ENCODE measurements at regions not wholly inside any gene's neighbourhood (a gene's known extent, or its start where the extent isn't known, plus 50 kb on each side); places are given as distances from the start of the nearest gene placed in this dataset.

DNA sequence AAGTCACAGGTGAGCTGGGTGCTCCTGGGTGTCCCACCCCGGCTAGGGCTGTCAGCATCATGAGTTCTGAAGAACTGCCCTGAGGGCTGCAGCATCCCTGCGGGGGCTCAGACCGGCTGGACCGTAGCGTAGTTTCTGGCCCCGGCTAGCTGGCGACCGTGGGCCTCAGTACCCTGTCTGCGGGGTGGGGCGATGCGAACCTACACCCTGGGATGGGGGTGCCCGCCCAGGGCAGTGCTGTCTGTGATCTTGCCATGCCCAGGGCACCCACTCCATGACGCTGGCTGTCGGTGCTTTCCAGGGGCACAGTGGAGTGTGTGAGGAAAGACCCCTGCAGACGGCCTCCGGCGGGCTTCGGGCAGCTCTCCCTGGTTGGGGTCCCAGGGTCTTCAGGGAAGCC is 66.5 kb upstream of the IRX4 start:
- TF ChIP-seq, protein P1, sequence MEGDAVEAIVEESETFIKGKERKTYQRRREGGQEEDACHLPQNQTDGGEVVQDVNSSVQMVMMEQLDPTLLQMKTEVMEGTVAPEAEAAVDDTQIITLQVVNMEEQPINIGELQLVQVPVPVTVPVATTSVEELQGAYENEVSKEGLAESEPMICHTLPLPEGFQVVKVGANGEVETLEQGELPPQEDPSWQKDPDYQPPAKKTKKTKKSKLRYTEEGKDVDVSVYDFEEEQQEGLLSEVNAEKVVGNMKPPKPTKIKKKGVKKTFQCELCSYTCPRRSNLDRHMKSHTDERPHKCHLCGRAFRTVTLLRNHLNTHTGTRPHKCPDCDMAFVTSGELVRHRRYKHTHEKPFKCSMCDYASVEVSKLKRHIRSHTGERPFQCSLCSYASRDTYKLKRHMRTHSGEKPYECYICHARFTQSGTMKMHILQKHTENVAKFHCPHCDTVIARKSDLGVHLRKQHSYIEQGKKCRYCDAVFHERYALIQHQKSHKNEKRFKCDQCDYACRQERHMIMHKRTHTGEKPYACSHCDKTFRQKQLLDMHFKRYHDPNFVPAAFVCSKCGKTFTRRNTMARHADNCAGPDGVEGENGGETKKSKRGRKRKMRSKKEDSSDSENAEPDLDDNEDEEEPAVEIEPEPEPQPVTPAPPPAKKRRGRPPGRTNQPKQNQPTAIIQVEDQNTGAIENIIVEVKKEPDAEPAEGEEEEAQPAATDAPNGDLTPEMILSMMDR (conservative IDR thresholded peaks at IDR 0.05; ENCODE audit: low read depth in 2 of 2) = no peak
- no peak for TF ChIP-seq CREB1 (CRISPR knock-in tag; IDR thresholded peaks at IDR 0.05; ENCODE audit: low read depth)

Data from GM23338 (cell line).